WTC11 (cell line): ENCODE measurements at regions not wholly inside any gene's neighbourhood (a gene's known extent, or its start where the extent isn't known, plus 50 kb on each side); places are given as distances from the start of the nearest gene placed in this dataset.

Experiments
- ATAC-seq: fragments of 200-7000 bp; cut with Tn5 transposase; 2 replicates; pipeline ENCODE4 v1.10.0; 2021; ENCODE audit warnings: mild to moderate bottlenecking, moderate library complexity
- CTCF ChIA-PET: fragments of 300-600 bp; sonication (Branson Sonifier 250); formaldehyde crosslinking; loops from one replicate; lab custom pipeline; 2021; ENCODE audit warnings: antibody characterized with exemption; lab: Charles Lee
- POLR2A ChIA-PET: fragments of 350-600 bp; sonication (Branson Sonifier 250); formaldehyde crosslinking; loops from one replicate; lab custom pipeline; 2021; ENCODE audit warnings: antibody characterized with exemption; lab: Charles Lee
- DNase-seq: peaks from one replicate; pipeline ENCODE4 v3.0.0; 2021; ENCODE audit warnings: low spot score
- H3K27ac Mint-ChIP-seq: 2 replicates; pipeline ENCODE4 v1.8.0; 2021; ENCODE audit warnings: mixed read lengths
- H3K27me3 Mint-ChIP-seq: 2 replicates; pipeline ENCODE4 v1.8.0; 2021; ENCODE audit warnings: low read depth, mild to moderate bottlenecking, moderate library complexity, mixed read lengths
- H3K36me3 Mint-ChIP-seq: 2 replicates; pipeline ENCODE4 v1.8.0; 2021; ENCODE audit warnings: mixed read lengths
- H3K4me1 Mint-ChIP-seq: 2 replicates; pipeline ENCODE4 v1.8.0; 2022; ENCODE audit warnings: mixed read lengths
- H3K4me3 Mint-ChIP-seq: 2 replicates; pipeline ENCODE4 v1.8.0; 2021; ENCODE audit warnings: mild to moderate bottlenecking, moderate library complexity, mixed read lengths
- H3K9me3 Mint-ChIP-seq: 2 replicates; pipeline ENCODE4 v1.8.0; 2021; ENCODE audit warnings: mixed read lengths
- ATF3 ChIP-seq: sonication (generic); formaldehyde crosslinking; conservative IDR thresholded peaks from 2 replicates; pipeline ENCODE4 v1.8.1; 2022; ENCODE audit warnings: mild to moderate bottlenecking, missing genetic modification reagents
- EMX1 ChIP-seq: fragments of 250-450 bp; sonication (Bioruptor Pico); IDR thresholded peaks from 2 replicates; pipeline ENCODE4 v1.8.0; 2021; ENCODE audit warnings: mild to moderate bottlenecking
- ERG ChIP-seq: fragments of 250-450 bp; sonication (Bioruptor Pico); IDR thresholded peaks from 2 replicates; pipeline ENCODE4 v1.8.0; 2021; ENCODE audit warnings: mild to moderate bottlenecking
- ESRRA ChIP-seq: sonication (generic); formaldehyde crosslinking; IDR thresholded peaks from 2 replicates; pipeline ENCODE4 v1.8.1; 2022; ENCODE audit warnings: mild to moderate bottlenecking, missing genetic modification reagents, borderline replicate concordance
- ETV6 ChIP-seq: sonication (generic); formaldehyde crosslinking; IDR thresholded peaks from 2 replicates; pipeline ENCODE4 v1.8.1; 2022; ENCODE audit warnings: mild to moderate bottlenecking, missing genetic modification reagents
- HMGXB4 ChIP-seq: sonication (generic); formaldehyde crosslinking; IDR thresholded peaks from 2 replicates; pipeline ENCODE4 v1.8.1; 2023; ENCODE audit warnings: mild to moderate bottlenecking, moderate library complexity, missing genetic modification reagents
- IRF1 ChIP-seq: sonication (generic); formaldehyde crosslinking; IDR thresholded peaks from 2 replicates; pipeline ENCODE4 v1.8.0; 2023; ENCODE audit warnings: missing genetic modification reagents
- IRF2 ChIP-seq: sonication (generic); formaldehyde crosslinking; IDR thresholded peaks from 2 replicates; pipeline ENCODE4 v1.8.0; 2022; ENCODE audit warnings: low read depth, missing genetic modification reagents, borderline replicate concordance
- NFE2L1 ChIP-seq: sonication (generic); formaldehyde crosslinking; IDR thresholded peaks from 2 replicates; pipeline ENCODE4 v1.8.1; 2023; ENCODE audit warnings: missing genetic modification reagents
- NR3C1 ChIP-seq: sonication (generic); formaldehyde crosslinking; conservative IDR thresholded peaks from 2 replicates; pipeline ENCODE4 v1.8.1; 2023; ENCODE audit warnings: low read depth, mild to moderate bottlenecking, missing genetic modification reagents
- ZBTB43 ChIP-seq: sonication (generic); formaldehyde crosslinking; IDR thresholded peaks from 2 replicates; pipeline ENCODE4 v1.8.1; 2023; ENCODE audit warnings: mild to moderate bottlenecking, missing genetic modification reagents
- ZNF263 ChIP-seq: sonication (generic); formaldehyde crosslinking; IDR thresholded peaks from 2 replicates; pipeline ENCODE4 v1.8.1; 2022; ENCODE audit warnings: low read depth, mild to moderate bottlenecking, moderate library complexity, missing genetic modification reagents
- ZNF425 ChIP-seq: fragments of 250-450 bp; sonication (Bioruptor Pico); conservative IDR thresholded peaks from 2 replicates; pipeline ENCODE4 v1.9.0; 2021; ENCODE audit warnings: mild to moderate bottlenecking
- TF ChIP-seq, protein P1 (sequence below): sonication (generic); formaldehyde crosslinking; IDR thresholded peaks from 2 replicates; pipeline ENCODE4 v1.8.0; 2022; ENCODE audit warnings: mild to moderate bottlenecking, missing genetic modification reagents
- TF ChIP-seq, protein P2 (sequence below): sonication (generic); formaldehyde crosslinking; IDR thresholded peaks from 2 replicates; pipeline ENCODE4 v1.8.0; 2022; ENCODE audit warnings: mild to moderate bottlenecking, missing genetic modification reagents
- TF ChIP-seq, protein P3 (sequence below): sonication (generic); formaldehyde crosslinking; IDR thresholded peaks from 2 replicates; pipeline ENCODE4 v1.8.1; 2022; ENCODE audit warnings: mild to moderate bottlenecking, missing genetic modification reagents, moderate library complexity, borderline replicate concordance
- TF ChIP-seq, protein P4 (sequence below): sonication (generic); formaldehyde crosslinking; conservative IDR thresholded peaks from 2 replicates; pipeline ENCODE4 v1.8.1; 2023; ENCODE audit warnings: mild to moderate bottlenecking, low read depth, missing genetic modification reagents, moderate library complexity

DNA sequence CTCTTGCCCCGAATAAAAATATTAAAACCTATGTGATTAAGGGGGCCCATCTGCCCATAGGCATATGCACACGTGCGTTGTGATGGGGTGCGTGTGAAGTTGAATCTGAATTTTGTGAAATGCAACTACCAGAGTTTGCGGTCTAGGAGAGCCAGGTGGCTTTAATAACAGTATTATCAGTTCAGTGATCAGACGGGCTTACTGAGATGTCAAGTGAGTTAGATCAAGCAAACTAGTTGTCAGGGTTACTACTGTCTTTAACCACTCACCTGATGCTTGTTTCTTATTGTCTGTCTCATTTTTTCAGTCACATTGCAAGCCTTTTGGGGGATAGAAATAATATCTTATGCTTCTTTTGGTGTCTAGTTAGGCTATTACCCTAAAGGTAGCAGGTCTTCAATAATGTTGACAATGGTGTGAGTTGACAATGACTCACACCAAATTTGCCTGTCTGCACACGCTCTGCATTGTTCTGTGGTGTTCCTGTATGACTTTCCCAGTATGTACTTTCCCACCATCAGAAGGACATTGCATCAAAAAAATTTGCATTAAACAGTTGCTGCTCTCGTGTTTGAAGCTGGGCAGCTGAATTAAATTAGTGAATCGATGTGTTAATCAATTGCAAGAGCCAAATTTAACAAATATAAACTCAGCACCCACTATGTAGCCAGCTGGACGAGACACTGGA lies 103.1 kb upstream of the NAA20 start:
- Mint-ChIP-seq H3K4me1 (peaks cover 22% of the 10 kb centered on the region), H3K27me3 (no peaks in the 10 kb centered on the region), H3K36me3 (no peaks in the 10 kb centered on the region), H3K4me3 (no peak overlapping the region), H3K9me3 (0 out of 2 replicates have a peak, but pooled peaks cover 3% of the 10 kb centered on the region), H3K27ac (no peak overlapping the region)
- ChIA-PET POLR2A (no interaction called here), CTCF (no interaction called here)
- DNase-seq = no peak
- TF ChIP-seq ETV6 (CRISPR knock-in tag) (no peak), HMGXB4 (no peak), EMX1 (no peak), NFE2L1 (no peak), NR3C1 (no peak), ESRRA (CRISPR knock-in tag) (no peak), ERG (CRISPR knock-in tag) (no peak), IRF2 (no peak), ATF3 (CRISPR knock-in tag) (no peak)
- TF ChIP-seq, protein P1, sequence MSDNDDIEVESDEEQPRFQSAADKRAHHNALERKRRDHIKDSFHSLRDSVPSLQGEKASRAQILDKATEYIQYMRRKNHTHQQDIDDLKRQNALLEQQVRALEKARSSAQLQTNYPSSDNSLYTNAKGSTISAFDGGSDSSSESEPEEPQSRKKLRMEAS (CRISPR knock-in tag) = no peak
- TF ChIP-seq, protein P2, sequence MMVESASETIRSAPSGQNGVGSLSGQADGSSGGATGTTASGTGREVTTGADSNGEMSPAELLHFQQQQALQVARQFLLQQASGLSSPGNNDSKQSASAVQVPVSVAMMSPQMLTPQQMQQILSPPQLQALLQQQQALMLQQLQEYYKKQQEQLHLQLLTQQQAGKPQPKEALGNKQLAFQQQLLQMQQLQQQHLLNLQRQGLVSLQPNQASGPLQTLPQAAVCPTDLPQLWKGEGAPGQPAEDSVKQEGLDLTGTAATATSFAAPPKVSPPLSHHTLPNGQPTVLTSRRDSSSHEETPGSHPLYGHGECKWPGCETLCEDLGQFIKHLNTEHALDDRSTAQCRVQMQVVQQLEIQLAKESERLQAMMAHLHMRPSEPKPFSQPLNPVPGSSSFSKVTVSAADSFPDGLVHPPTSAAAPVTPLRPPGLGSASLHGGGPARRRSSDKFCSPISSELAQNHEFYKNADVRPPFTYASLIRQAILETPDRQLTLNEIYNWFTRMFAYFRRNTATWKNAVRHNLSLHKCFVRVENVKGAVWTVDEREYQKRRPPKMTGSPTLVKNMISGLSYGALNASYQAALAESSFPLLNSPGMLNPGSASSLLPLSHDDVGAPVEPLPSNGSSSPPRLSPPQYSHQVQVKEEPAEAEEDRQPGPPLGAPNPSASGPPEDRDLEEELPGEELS (CRISPR knock-in tag) = no peak
- TF ChIP-seq, protein P3, sequence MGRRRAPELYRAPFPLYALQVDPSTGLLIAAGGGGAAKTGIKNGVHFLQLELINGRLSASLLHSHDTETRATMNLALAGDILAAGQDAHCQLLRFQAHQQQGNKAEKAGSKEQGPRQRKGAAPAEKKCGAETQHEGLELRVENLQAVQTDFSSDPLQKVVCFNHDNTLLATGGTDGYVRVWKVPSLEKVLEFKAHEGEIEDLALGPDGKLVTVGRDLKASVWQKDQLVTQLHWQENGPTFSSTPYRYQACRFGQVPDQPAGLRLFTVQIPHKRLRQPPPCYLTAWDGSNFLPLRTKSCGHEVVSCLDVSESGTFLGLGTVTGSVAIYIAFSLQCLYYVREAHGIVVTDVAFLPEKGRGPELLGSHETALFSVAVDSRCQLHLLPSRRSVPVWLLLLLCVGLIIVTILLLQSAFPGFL (CRISPR knock-in tag) = no peak
- no peak for ATAC-seq

DNA sequence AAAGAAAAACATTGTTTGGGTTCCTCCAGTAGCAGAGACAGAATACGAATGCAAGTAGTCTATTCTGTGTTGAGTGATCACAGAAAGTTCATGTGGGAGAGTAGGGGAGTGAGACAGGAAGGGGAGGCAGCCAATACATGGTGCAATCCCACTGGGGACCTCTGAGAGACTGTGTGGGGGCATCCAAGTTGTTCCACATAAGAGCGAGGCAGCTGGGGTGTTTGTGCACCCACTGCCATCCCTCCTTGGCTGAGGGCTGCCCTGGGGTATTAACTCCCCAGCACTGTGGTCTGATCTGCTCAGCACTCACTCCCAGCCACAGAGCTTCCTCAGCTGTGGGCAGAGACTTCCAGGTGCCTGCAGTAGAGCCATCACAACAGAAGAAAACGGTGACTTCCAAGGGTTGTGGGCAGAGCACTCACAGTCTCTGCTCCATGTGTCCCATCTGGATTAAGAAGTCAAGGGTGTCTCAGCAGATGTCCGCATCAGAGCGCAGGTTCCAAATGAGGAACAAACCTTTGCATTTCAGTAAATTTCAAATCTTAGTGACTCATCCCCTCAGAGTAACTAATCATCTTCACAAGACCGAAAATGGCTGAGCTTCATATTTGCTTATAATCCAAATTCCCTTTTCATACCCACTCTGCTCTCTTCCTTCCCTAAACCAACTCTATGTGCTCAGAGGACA lies 101.9 kb upstream of the NAA20 start:
- no peak overlapping the region for H3K27ac Mint-ChIP-seq
- ATAC-seq (no peak), DNase-seq (no peak)
- ChIA-PET POLR2A (no interaction called here), CTCF (no interaction called here)
- no peaks in the 10 kb centered on the region for H3K9me3 Mint-ChIP-seq
- H3K4me3 Mint-ChIP-seq = no peak overlapping the region
- H3K36me3 Mint-ChIP-seq = no peaks in the 10 kb centered on the region
- H3K4me1 Mint-ChIP-seq = peaks cover 22% of the 10 kb centered on the region
- no peaks in the 10 kb centered on the region for H3K27me3 Mint-ChIP-seq
- TF ChIP-seq ZBTB43 (CRISPR knock-in tag) (no peak), ETV6 (CRISPR knock-in tag) (no peak), IRF1 (CRISPR knock-in tag) (no peak), ZNF263 (CRISPR knock-in tag) (no peak), ZNF425 (CRISPR knock-in tag) (no peak)
- TF ChIP-seq, protein P4, sequence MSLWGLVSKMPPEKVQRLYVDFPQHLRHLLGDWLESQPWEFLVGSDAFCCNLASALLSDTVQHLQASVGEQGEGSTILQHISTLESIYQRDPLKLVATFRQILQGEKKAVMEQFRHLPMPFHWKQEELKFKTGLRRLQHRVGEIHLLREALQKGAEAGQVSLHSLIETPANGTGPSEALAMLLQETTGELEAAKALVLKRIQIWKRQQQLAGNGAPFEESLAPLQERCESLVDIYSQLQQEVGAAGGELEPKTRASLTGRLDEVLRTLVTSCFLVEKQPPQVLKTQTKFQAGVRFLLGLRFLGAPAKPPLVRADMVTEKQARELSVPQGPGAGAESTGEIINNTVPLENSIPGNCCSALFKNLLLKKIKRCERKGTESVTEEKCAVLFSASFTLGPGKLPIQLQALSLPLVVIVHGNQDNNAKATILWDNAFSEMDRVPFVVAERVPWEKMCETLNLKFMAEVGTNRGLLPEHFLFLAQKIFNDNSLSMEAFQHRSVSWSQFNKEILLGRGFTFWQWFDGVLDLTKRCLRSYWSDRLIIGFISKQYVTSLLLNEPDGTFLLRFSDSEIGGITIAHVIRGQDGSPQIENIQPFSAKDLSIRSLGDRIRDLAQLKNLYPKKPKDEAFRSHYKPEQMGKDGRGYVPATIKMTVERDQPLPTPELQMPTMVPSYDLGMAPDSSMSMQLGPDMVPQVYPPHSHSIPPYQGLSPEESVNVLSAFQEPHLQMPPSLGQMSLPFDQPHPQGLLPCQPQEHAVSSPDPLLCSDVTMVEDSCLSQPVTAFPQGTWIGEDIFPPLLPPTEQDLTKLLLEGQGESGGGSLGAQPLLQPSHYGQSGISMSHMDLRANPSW (CRISPR knock-in tag) = no peak
